LoVo (cell line): ENCODE measurements at regions not wholly inside any gene's neighbourhood (a gene's known extent, or its start where the extent isn't known, plus 50 kb on each side); places are given as distances from the start of the nearest gene placed in this dataset.

Experiments used
- DNase-seq: peaks from one replicate; pipeline ENCODE4 v3.0.0-alpha.2; 2016; ENCODE audit warnings: low spot score

DNA sequence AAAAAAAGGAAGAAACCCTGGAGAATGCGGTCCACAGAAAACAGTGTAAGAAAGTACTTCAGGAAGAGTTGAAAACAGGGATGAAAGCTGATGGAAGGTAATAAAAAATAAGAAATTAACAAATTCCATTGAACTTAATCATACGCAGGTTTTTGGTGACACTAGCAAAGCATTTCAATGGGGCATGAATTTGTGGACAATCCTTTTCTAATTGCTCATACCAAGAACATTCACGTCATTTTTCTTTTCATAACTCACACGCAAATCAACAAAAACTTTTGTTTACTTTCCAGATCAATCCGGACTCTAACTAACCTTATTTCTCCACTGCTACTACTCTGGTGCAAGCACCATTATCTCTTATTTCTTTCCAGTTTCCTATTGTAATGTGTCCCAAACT, 1195.0 kb downstream of the SLITRK5 start:
- DNase-seq: no peak

DNA sequence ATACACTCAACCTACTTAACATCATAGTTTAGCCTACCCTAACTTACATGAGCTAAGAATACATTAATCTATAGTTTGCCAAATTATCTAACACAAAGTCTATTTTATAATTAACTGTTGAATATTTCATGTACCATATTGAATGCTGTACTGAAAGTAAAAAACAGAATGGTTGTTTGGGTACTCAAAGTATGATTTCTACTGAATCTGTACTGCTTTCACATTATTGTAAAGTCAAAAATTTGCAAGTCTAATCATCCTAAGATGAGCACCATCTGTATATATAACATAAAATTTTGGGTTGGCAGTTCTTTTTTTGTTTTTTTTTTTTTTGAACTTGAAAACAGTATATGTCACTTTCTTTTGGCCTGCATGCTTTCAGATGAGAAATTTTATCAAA, 1212.6 kb downstream of the SLITRK5 start:
- DNase-seq: no peak

DNA sequence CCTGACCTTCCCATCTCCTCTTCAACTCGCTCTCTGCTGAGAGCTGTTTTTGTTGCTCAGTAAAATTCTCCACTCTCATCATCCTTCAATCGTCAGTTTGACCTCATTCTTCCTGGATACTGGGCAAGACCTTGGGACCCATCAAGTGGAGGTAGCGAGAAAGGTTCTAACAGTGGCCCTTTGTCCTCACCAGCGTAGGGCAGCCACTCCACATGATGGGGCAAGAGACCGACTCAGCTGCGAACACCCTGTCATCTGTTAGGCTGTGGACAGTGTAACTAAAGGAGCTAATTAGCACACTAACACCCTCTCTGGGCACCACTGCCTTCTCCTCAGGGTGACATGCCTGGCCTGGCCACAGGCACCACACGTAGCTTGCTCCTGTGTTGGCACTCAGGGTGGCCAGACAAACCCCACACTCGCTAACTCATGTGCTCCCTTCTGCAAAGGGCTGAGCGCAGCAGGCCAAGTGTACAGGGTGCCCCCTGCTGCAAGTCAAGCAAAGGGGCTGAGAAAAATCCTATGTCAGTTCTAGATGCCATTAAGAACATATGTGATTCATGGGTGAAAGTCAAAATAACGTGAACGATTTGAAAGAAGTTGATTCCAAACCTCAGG, 1216.0 kb downstream of the SLITRK5 start:
- DNase-seq: no peak

DNA sequence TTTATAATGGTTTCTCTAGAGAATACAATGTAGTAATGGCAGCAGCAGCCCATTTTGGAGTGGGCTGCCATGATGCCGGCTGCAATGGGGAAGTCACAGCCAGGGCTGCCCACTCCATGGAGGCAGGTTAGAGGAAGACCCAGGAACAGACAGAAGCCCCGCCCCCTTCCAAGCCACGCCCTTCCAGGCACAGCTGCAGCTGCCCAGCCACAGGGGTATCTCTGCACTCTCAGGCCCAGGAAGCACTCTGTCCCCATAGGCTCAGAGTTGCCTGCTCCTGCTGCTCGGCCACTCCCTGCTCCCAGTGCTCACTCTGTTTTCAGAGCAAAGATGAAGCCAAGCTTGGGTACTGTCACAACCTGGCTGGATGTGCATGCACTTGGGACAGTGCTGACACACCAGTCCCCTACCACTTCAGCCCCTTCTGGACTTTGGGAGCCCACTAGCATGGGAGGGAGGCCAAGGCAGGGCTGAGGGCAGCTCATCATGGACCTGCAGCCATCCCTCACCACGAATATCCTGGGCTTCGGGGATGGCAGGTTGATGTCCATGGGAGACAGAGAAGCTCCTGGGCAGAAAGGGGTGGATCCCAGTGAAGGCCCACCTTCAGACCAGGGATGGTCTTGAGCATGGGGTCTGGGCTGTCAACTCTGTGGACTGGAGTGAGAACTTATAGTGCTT, 1224.2 kb downstream of the SLITRK5 start:
- DNase-seq: no peak

- no peak for DNase-seq
These were observed 1225.3 kb downstream of the SLITRK5 start for GRCh38 chr13:88896466-88896865.

DNA sequence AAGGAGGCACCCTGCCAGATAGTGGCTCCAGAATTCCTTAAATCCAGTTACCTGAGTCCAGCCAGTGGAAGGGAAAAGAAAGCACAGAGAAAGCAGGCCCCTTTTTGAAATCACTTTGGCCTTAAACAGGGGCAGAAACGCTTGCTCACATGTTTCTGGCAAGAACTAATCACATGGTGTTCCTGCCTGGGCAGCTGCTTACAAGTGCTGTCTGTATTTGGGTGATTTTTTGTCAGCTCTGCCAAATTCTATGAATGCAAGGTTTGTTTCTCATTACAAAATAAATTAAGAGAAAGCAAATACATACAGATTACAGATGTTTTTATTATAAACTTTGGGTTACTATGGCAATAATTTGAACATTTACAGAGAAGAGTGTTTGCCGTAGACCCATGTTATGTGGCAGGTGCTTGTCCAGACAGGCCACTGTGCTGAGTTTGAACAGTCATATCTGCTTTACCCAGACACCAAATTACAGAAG, 1237.8 kb downstream of the SLITRK5 start:
- DNase-seq: no peak

DNA sequence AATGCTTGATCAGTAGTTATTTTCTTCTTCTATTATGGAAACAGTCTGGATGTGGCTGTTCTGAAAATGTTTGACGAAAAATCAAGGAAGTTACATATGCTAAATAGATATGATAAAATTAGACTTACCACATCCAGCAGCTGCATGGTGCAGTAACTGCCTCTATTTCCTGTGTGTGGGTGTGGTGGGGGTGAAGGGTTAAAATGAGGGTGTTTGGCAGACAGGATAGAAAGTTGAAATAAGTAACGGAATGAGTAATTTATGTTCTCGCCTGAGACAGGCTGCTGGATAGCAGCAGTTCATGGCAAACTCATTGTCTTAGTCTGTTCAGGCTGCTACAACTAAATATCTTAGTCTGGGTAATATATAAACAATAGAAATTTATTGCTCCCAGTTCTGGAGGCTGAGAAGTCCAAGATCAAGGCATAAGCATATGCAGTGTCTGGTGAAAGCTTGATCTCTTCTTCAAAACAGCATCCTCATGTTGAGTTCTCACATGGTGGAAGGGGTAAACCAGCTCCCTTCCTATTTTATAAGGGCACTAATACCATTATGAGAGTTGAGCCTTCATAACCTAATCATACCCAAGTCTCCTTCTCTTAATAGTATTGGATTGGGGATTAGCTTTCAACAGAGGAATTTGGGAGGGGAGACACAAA, 1248.9 kb downstream of the SLITRK5 start:
- no peak for DNase-seq

DNA sequence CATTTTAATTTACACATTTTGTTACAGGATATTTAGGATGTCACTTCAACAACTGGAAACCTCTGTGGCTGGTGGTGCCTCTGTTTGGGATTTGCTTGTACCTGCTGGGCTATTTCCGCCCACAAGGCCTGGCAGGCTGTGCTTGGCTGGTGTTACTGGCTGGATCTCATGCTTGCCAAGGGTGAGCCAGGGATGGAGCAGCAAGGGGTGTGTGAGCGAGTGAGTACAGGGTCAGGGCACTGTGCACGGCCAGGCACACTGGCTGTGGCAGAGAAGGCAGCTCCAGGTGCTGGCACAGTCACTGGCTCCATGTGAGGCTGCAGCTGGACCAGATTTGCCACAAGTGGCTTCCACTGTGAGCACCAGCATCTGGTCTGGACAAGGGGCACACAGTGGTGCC, 1254.8 kb downstream of the SLITRK5 start:
- no peak for DNase-seq

- DNase-seq: no peak
These were observed 1255.8 kb downstream of the SLITRK5 start for GRCh38 chr13:88926890-88927502.

- DNase-seq: no peak
These were observed 1261.8 kb downstream of the SLITRK5 start for GRCh38 chr13:88932950-88933349.

DNA sequence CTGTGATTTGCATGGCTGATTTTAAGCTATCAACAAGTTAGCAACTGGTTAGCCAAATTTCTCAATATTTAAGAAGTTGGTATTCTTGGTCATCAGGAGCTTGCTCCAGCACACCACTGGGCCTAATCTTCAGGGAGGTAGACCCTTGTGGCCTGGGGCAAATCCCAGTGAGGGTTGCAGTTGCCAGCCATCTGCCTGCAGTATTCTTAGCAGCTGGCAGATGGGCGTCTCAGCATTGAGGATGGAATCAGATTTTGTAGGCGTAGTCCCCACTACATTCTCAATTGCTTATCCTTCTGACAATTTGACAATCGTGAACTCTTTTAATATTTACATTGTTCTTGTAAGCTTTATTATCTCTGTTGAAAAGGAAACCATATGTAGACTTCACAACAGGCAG, 1266.2 kb downstream of the SLITRK5 start:
- DNase-seq: no peak

GRCh38 chr13:88945793-88946192, 1274.6 kb downstream of the SLITRK5 start:
- DNase-seq: no peak

DNA sequence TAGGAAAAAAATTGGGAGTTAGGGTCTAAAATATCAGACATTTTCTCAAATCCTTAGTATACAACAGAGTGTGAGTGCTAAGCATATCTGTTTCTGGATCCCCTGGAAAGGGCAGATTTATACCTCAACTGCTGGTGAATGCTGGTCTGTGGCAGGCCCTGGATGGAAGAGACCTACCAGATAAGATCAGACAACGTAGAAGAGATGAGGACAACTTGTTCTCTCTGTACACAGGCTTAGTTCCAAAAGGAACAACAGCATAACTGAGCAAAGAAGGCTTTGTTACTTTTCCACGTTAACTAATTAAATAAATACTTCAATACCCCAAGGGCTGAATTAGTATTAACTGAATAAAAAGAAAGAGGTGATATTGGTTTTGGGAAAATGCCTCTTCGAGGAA, 1277.3 kb downstream of the SLITRK5 start:
- no peak for DNase-seq

GRCh38 chr13:88958821-88959220, 1287.7 kb downstream of the SLITRK5 start:
- DNase-seq: no peak

- no peak for DNase-seq
These were observed 1305.3 kb downstream of the SLITRK5 start for GRCh38 chr13:88976466-88976865.

DNA sequence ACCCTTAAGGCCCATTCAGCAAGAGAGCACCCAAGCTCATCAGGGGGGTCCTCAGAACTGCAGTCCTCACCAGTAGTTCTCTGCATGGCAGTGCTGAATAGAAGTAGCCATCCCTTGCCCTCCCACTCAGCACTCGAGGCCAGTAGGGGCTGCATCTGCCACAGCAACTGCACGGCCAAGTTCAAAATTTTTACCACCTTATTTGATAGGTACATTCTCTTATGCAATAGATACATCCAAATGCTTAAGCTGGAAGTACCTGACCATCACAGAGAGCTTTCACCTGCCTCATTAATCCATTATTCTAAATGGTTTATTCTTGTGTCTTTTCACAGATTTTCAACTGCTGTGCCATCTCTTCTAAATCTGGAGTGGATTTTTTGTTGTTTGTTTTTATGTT, 1307.4 kb downstream of the SLITRK5 start:
- no peak for DNase-seq

- no peak for DNase-seq
These were observed 1308.4 kb downstream of the SLITRK5 start for GRCh38 chr13:88979465-88980175.

- DNase-seq: no peak
These were observed 1332.5 kb downstream of the SLITRK5 start for GRCh38 chr13:89003656-89004055.

GRCh38 chr13:89011615-89012014, 1340.4 kb downstream of the SLITRK5 start:
- DNase-seq: no peak

DNA sequence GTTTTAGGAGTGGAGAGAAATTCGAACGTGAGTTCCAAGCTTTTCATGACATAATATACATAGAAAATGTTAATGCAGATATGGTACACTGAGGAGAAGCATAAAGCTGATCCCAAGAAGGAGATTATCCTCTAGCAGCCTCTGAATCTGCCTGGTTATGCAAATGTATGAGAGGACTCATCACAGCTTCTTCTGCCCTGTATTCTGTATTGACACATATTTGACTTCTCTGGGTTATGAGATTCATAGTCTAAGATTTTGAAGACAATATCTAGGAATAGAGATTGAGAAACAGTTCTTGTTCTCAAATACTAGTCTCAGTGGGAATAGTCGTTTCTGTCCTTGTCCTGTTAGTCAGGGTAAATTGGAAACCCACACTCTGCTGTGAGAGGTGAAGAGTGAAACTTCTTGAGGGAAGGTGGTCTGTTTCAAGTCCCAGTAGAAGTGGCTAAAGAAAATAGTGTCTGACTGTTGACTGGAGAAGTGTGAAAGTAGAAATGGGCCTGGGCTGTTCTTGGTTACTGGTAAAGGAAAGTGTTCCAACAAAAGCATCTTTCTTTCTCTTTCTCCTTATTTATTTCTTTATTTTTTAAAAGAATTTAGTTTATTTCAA, 1356.6 kb downstream of the SLITRK5 start:
- no peak for DNase-seq

DNA sequence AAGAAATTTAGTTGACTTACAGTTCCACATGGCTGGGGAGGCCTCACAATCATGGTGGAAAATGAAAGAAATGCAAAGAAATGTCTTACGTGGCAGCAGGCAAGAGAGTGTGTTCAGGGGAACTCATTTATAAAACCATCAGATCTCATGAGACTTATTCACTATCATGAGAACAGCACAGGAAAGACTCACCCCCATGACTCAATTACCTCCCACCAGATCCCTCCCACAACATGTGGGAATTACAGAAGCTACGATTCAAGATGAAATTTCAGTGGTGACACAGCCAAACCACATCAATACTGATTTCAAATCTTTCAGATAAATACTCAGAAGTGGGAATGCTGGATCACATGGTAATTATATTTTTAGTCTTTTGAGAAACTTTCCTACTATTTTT, 1357.9 kb downstream of the SLITRK5 start:
- no peak for DNase-seq

- DNase-seq: no peak
These were observed 1362.8 kb downstream of the SLITRK5 start for GRCh38 chr13:89034015-89034414.
